ACC112 (cell line): ENCODE measurements at regions not wholly inside any gene's neighbourhood (a gene's known extent, or its start where the extent isn't known, plus 50 kb on each side); places are given as distances from the start of the nearest gene placed in this dataset.

Experiments
- H2AFZ ChIP-seq: fragments of 200-600 bp; sonication (generic); one replicate; pipeline ENCODE4 v1.6.0; 2017; ENCODE audit warnings: antibody characterized with exemption, low read length; ENCODE audit not compliant: unreplicated experiment
- H3K27ac ChIP-seq: fragments of 200-600 bp; sonication (generic); 2 replicates; pipeline ENCODE4 v1.5.1; 2014; ENCODE audit warnings: low read depth, mild to moderate bottlenecking, antibody characterized with exemption, low read length, moderate library complexity
- H3K27me3 ChIP-seq: fragments of 200-600 bp; sonication (generic); 2 replicates; pipeline ENCODE4 v1.6.1; 2014; ENCODE audit warnings: mild to moderate bottlenecking, antibody characterized with exemption, low read length, moderate library complexity, mixed read lengths; ENCODE audit not compliant: insufficient read depth
- H3K36me3 ChIP-seq: fragments of 200-600 bp; sonication (generic); 2 replicates; pipeline ENCODE4 v1.6.1; 2016; ENCODE audit warnings: mild to moderate bottlenecking, antibody characterized with exemption, low read length, moderate library complexity, mixed read lengths; ENCODE audit not compliant: insufficient read depth
- H3K4me1 ChIP-seq: fragments of 200-600 bp; sonication (generic); one replicate; pipeline ENCODE4 v1.6.1; 2016; ENCODE audit warnings: low read length, mixed read lengths; ENCODE audit not compliant: insufficient read depth, unreplicated experiment, control insufficient read depth
- H3K4me3 ChIP-seq: fragments of 200-600 bp; sonication (generic); 2 replicates; pipeline ENCODE4 v1.5.1; 2014; ENCODE audit warnings: mild to moderate bottlenecking, low read depth, low read length
- H3K79me2 ChIP-seq: fragments of 200-600 bp; sonication (generic); one replicate; pipeline ENCODE4 v1.6.0; 2016; ENCODE audit warnings: low read length; ENCODE audit not compliant: control insufficient read depth, unreplicated experiment, insufficient read depth

GRCh38 chrX:80098038-80098437 lies 83.5 kb downstream of the TBX22 start:
- Histone ChIP-seq H3K4me1 (no peaks in the 10 kb centered on the region), H3K27me3 (no peaks in the 10 kb centered on the region), H3K36me3 (no peaks in the 10 kb centered on the region), H3K27ac (no peak overlapping the region), H2AFZ (no peak overlapping the region), H3K79me2 (no peaks in the 10 kb centered on the region), H3K4me3 (no peak overlapping the region)

- H2AFZ ChIP-seq: no peak overlapping the region
- no peaks in the 10 kb centered on the region for H3K4me1 ChIP-seq
- no peak overlapping the region for H3K27ac ChIP-seq
- no peak overlapping the region for H3K4me3 ChIP-seq
- H3K36me3 ChIP-seq: no peaks in the 10 kb centered on the region
- H3K27me3 ChIP-seq: no peaks in the 10 kb centered on the region
- no peaks in the 10 kb centered on the region for H3K79me2 ChIP-seq
Observed at GRCh38 chrX:80120335-80120734, 105.8 kb downstream of the TBX22 start.

GRCh38 chrX:80138938-80139337 lies 124.4 kb downstream of the TBX22 start:
- Histone ChIP-seq H3K4me1 (no peaks in the 10 kb centered on the region), H3K27me3 (no peaks in the 10 kb centered on the region), H3K36me3 (no peaks in the 10 kb centered on the region), H3K4me3 (no peak overlapping the region), H2AFZ (no peak overlapping the region), H3K27ac (no peak overlapping the region), H3K79me2 (no peaks in the 10 kb centered on the region)

GRCh38 chrX:80139564-80139963 lies 125.0 kb downstream of the TBX22 start:
- Histone ChIP-seq H3K27me3 (no peaks in the 10 kb centered on the region), H3K36me3 (no peaks in the 10 kb centered on the region), H3K4me1 (no peaks in the 10 kb centered on the region), H3K79me2 (no peaks in the 10 kb centered on the region), H2AFZ (no peak overlapping the region), H3K4me3 (no peak overlapping the region), H3K27ac (no peak overlapping the region)

- no peaks in the 10 kb centered on the region for H3K27me3 ChIP-seq
- H3K79me2 ChIP-seq: no peaks in the 10 kb centered on the region
- H3K36me3 ChIP-seq: no peaks in the 10 kb centered on the region
- H3K27ac ChIP-seq: no peak overlapping the region
- no peak overlapping the region for H2AFZ ChIP-seq
- no peaks in the 10 kb centered on the region for H3K4me1 ChIP-seq
- H3K4me3 ChIP-seq: no peak overlapping the region
Observed at GRCh38 chrX:80170581-80170980, 156.0 kb downstream of the TBX22 start.

- Histone ChIP-seq H3K36me3 (no peaks in the 10 kb centered on the region), H3K4me1 (no peaks in the 10 kb centered on the region), H3K4me3 (no peak overlapping the region), H3K27ac (no peak overlapping the region), H2AFZ (no peak overlapping the region), H3K79me2 (no peaks in the 10 kb centered on the region), H3K27me3 (no peaks in the 10 kb centered on the region)
Observed at GRCh38 chrX:80173261-80173660, 158.7 kb downstream of the TBX22 start.

GRCh38 chrX:80174925-80175574 lies 160.5 kb downstream of the TBX22 start:
- no peak overlapping the region for H3K4me3 ChIP-seq
- H3K4me1 ChIP-seq: no peaks in the 10 kb centered on the region
- H3K79me2 ChIP-seq: no peaks in the 10 kb centered on the region
- no peaks in the 10 kb centered on the region for H3K36me3 ChIP-seq
- H3K27ac ChIP-seq: no peak overlapping the region
- H2AFZ ChIP-seq: no peak overlapping the region
- H3K27me3 ChIP-seq: no peaks in the 10 kb centered on the region

GRCh38 chrX:80181079-80181478 lies 166.5 kb downstream of the TBX22 start:
- H3K79me2 ChIP-seq: no peaks in the 10 kb centered on the region
- H2AFZ ChIP-seq: no peak overlapping the region
- no peaks in the 10 kb centered on the region for H3K4me1 ChIP-seq
- H3K27me3 ChIP-seq: no peaks in the 10 kb centered on the region
- H3K36me3 ChIP-seq: no peaks in the 10 kb centered on the region
- no peak overlapping the region for H3K4me3 ChIP-seq
- H3K27ac ChIP-seq: no peak overlapping the region

- no peaks in the 10 kb centered on the region for H3K79me2 ChIP-seq
Observed at GRCh38 chrX:80184854-80185253, 170.3 kb downstream of the TBX22 start.

GRCh38 chrX:80206647-80207046 lies 192.1 kb downstream of the TBX22 start:
- H3K36me3 ChIP-seq: no peaks in the 10 kb centered on the region

More at GRCh38 chrX:80184854-80185253, 170.3 kb downstream of the TBX22 start:
- no peak overlapping the region for H3K4me3 ChIP-seq
- no peaks in the 10 kb centered on the region for H3K4me1 ChIP-seq
- no peaks in the 10 kb centered on the region for H3K27me3 ChIP-seq
- H3K27ac ChIP-seq: no peak overlapping the region
- H3K36me3 ChIP-seq: no peaks in the 10 kb centered on the region
- H2AFZ ChIP-seq: no peak overlapping the region

GRCh38 chrX:80207327-80207726 lies 192.8 kb downstream of the TBX22 start:
- H3K36me3 ChIP-seq: no peaks in the 10 kb centered on the region
- no peaks in the 10 kb centered on the region for H3K27me3 ChIP-seq

More at GRCh38 chrX:80206647-80207046, 192.1 kb downstream of the TBX22 start:
- Histone ChIP-seq H3K27me3 (no peaks in the 10 kb centered on the region), H3K27ac (no peak overlapping the region), H2AFZ (no peak overlapping the region), H3K79me2 (no peaks in the 10 kb centered on the region), H3K4me3 (no peak overlapping the region), H3K4me1 (no peaks in the 10 kb centered on the region)

More at GRCh38 chrX:80207327-80207726, 192.8 kb downstream of the TBX22 start:
- H3K27ac ChIP-seq: no peak overlapping the region
- H3K79me2 ChIP-seq: no peaks in the 10 kb centered on the region
- H3K4me1 ChIP-seq: no peaks in the 10 kb centered on the region
- H2AFZ ChIP-seq: no peak overlapping the region
- H3K4me3 ChIP-seq: no peak overlapping the region
